GM23248 (cell line): ENCODE measurements at regions not wholly inside any gene's neighbourhood (a gene's known extent, or its start where the extent isn't known, plus 50 kb on each side); places are given as distances from the start of the nearest gene placed in this dataset.

Experiments used
- EZH2 ChIP-seq: fragments of 200-600 bp; sonication (generic); IDR thresholded peaks from 2 replicates; pipeline ENCODE4 v1.6.1; 2018; ENCODE audit warnings: antibody characterized with exemption, mild to moderate bottlenecking; ENCODE audit not compliant: insufficient read depth, poor library complexity, severe bottlenecking
- EZH2phosphoT487 ChIP-seq: fragments of 200-600 bp; sonication (generic); IDR thresholded peaks from 2 replicates; pipeline ENCODE4 v1.6.1; 2018; ENCODE audit warnings: antibody characterized with exemption, moderate library complexity, mild to moderate bottlenecking, low read depth; ENCODE audit not compliant: insufficient read depth

GRCh38 chr4:19319607-19320006 is 932.1 kb upstream of the SLIT2 start:
- TF ChIP-seq EZH2 = no peak
- no peak for TF ChIP-seq EZH2phosphoT487
